Liver (tissue), 7 donors: ENCODE measurements at regions not wholly inside any gene's neighbourhood (a gene's known extent, or its start where the extent isn't known, plus 50 kb on each side); places are given as distances from the start of the nearest gene placed in this dataset.

ENCODE experiments used
- DNase-seq: peaks from one replicate; pipeline ENCODE4 v3.0.0-alpha.2; 2017; ENCODE audit warnings: low spot score
- H3K27ac ChIP-seq, 2 donors: one replicate each; pipeline ENCODE4 v1.7.0; 2013; ENCODE audit warnings: inconsistent platforms in 2 of 2, low read length in 2 of 2, control low read depth in 1 of 2, low read depth in 1 of 2, mild to moderate bottlenecking in 1 of 2
- H3K27me3 ChIP-seq, 4 donors: one replicate each; pipeline versions ENCODE4 v1.6.1 to v1.7.0; 2013; ENCODE audit warnings: low read length in 3 of 4, inconsistent platforms in 1 of 4, mild to moderate bottlenecking in 1 of 4, moderate library complexity in 1 of 4; ENCODE audit not compliant: control insufficient read depth in 4 of 4, insufficient read depth in 4 of 4
- H3K36me3 ChIP-seq, 4 donors: one replicate each; pipeline versions ENCODE4 v1.6.1 to v1.7.0; 2013; ENCODE audit warnings: low read length in 3 of 4, mild to moderate bottlenecking in 3 of 4, low read depth in 1 of 4, moderate library complexity in 1 of 4; ENCODE audit not compliant: control insufficient read depth in 4 of 4, insufficient read depth in 3 of 4
- H3K4me1 ChIP-seq, 4 donors: one replicate each; pipeline versions ENCODE4 v1.6.1 to v1.7.0; 2013; ENCODE audit warnings: low read length in 3 of 4, mild to moderate bottlenecking in 3 of 4, moderate library complexity in 1 of 4; ENCODE audit not compliant: control insufficient read depth in 4 of 4, insufficient read depth in 4 of 4
- H3K4me3 ChIP-seq, 3 donors: one replicate each; pipeline versions ENCODE4 v1.6.1 to v1.7.0; 2013; ENCODE audit warnings: low read length in 3 of 3, control low read depth in 1 of 3, low read depth in 1 of 3, mild to moderate bottlenecking in 1 of 3
- H3K9ac ChIP-seq, 2 donors: one replicate each; pipeline ENCODE4 v1.7.0; 2013; ENCODE audit warnings: low read length in 2 of 2, mild to moderate bottlenecking in 2 of 2, moderate library complexity in 2 of 2, control low read depth in 1 of 2, low read depth in 1 of 2
- H3K9me3 ChIP-seq, 4 donors: one replicate each; pipeline versions ENCODE4 v1.6.1 to v1.7.0; 2013; ENCODE audit warnings: low read length in 3 of 4; ENCODE audit not compliant: control insufficient read depth in 4 of 4
- FOXA1 ChIP-seq: IDR thresholded peaks from 2 replicates; pipeline ENCODE4 v1.6.1; 2016; ENCODE audit warnings: antibody characterized with exemption
- FOXA2 ChIP-seq: IDR thresholded peaks from 2 replicates; pipeline ENCODE4 v1.6.1; 2016; ENCODE audit warnings: antibody characterized with exemption
- NR2F2 ChIP-seq: IDR thresholded peaks from 2 replicates; pipeline ENCODE4 v1.6.1; 2016; ENCODE audit warnings: antibody characterized with exemption
- RAD21 ChIP-seq, 2 donors: IDR thresholded peaks; 2 replicates each; pipeline ENCODE4 v1.6.1; 2016; ENCODE audit warnings: antibody characterized with exemption in 2 of 2, mild to moderate bottlenecking in 2 of 2
- RXRA ChIP-seq, 2 donors: IDR thresholded peaks; 2 replicates each; pipeline ENCODE4 v1.6.1; 2017 to 2018; ENCODE audit warnings: antibody characterized with exemption in 2 of 2, mild to moderate bottlenecking in 1 of 2
- SP1 ChIP-seq: IDR thresholded peaks from 2 replicates; pipeline ENCODE4 v1.6.1; 2018; ENCODE audit warnings: antibody characterized with exemption, mild to moderate bottlenecking
- TAF1 ChIP-seq: conservative IDR thresholded peaks from 2 replicates; pipeline ENCODE4 v1.6.1; 2016; ENCODE audit warnings: antibody characterized with exemption, mild to moderate bottlenecking
- YY1 ChIP-seq: IDR thresholded peaks from 2 replicates; pipeline ENCODE4 v1.6.1; 2016; ENCODE audit warnings: antibody characterized with exemption, mild to moderate bottlenecking
- WGBS: extraction: QIAGEN DNeasy Blood & Tissue Kit; methylation state at CpG from one replicate; pipeline ENCODE4 v1.1.7; 2013; 5-methylcytosine and 5-hydroxymethylcytosine counted together
- TF ChIP-seq, protein P1 (sequence below): IDR thresholded peaks from 2 replicates; pipeline ENCODE4 v1.6.1; 2016; ENCODE audit warnings: antibody characterized with exemption
- TF ChIP-seq, protein P2 (sequence below): IDR thresholded peaks from 2 replicates; pipeline ENCODE4 v1.6.1; 2016; ENCODE audit warnings: antibody characterized with exemption
- TF ChIP-seq, protein P3 (sequence below): IDR thresholded peaks from 2 replicates; pipeline ENCODE4 v1.6.1; 2016; ENCODE audit warnings: antibody characterized with exemption, mild to moderate bottlenecking
- donor health status: healthy.
- donor health status: healthy.
- donor health status: healthy.
- donor health status: healthy.

DNA sequence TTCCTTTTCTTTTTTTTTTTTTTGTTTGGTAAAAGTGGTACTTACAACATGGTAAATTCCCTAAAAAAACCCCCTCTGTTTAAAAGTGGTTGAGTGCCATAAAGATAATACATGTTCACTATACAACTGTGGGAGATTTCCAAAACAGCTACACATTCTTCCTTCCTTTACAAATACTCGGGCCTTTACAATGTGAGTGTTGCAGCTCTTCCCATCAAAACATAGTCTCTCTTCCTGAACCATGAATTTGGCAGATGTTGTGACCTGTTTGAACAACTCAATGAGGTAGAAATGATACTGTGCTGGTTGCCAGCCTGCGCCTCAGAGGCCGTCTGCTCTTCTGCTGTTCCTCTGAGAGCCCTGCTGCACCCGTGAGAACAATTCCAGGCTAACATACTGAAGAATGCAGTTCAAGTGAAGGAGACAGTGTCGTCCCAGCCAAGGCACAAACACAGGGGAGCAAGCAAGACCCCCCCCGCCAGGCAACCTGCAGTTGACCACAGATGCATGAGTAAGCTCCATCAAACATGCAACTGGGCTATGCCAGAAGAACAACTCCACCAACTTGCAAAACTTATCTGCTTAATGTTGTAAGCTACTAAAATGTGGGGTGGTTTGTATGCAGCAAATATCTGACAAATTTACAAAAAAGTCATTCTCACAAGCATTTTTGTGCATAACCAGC lies 645.0 kb downstream of the PCDH7 start:
- WGBS: 61% methylated on average over 6 of the region's 6 CpGs
- DNase-seq: no peak
- no peak for TF ChIP-seq RAD21 (IDR thresholded peaks at IDR 0.05)
- TF ChIP-seq YY1: no peak
- TF ChIP-seq, protein P1, sequence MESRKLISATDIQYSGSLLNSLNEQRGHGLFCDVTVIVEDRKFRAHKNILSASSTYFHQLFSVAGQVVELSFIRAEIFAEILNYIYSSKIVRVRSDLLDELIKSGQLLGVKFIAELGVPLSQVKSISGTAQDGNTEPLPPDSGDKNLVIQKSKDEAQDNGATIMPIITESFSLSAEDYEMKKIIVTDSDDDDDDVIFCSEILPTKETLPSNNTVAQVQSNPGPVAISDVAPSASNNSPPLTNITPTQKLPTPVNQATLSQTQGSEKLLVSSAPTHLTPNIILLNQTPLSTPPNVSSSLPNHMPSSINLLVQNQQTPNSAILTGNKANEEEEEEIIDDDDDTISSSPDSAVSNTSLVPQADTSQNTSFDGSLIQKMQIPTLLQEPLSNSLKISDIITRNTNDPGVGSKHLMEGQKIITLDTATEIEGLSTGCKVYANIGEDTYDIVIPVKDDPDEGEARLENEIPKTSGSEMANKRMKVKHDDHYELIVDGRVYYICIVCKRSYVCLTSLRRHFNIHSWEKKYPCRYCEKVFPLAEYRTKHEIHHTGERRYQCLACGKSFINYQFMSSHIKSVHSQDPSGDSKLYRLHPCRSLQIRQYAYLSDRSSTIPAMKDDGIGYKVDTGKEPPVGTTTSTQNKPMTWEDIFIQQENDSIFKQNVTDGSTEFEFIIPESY: no peak
- TF ChIP-seq FOXA2: no peak
- TF ChIP-seq, protein P2, sequence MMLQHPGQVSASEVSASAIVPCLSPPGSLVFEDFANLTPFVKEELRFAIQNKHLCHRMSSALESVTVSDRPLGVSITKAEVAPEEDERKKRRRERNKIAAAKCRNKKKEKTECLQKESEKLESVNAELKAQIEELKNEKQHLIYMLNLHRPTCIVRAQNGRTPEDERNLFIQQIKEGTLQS: no peak
- TF ChIP-seq RXRA (IDR thresholded peaks at IDR 0.05): no peak
- no peak for TF ChIP-seq TAF1
- no peak for TF ChIP-seq FOXA1
- TF ChIP-seq, protein P3, sequence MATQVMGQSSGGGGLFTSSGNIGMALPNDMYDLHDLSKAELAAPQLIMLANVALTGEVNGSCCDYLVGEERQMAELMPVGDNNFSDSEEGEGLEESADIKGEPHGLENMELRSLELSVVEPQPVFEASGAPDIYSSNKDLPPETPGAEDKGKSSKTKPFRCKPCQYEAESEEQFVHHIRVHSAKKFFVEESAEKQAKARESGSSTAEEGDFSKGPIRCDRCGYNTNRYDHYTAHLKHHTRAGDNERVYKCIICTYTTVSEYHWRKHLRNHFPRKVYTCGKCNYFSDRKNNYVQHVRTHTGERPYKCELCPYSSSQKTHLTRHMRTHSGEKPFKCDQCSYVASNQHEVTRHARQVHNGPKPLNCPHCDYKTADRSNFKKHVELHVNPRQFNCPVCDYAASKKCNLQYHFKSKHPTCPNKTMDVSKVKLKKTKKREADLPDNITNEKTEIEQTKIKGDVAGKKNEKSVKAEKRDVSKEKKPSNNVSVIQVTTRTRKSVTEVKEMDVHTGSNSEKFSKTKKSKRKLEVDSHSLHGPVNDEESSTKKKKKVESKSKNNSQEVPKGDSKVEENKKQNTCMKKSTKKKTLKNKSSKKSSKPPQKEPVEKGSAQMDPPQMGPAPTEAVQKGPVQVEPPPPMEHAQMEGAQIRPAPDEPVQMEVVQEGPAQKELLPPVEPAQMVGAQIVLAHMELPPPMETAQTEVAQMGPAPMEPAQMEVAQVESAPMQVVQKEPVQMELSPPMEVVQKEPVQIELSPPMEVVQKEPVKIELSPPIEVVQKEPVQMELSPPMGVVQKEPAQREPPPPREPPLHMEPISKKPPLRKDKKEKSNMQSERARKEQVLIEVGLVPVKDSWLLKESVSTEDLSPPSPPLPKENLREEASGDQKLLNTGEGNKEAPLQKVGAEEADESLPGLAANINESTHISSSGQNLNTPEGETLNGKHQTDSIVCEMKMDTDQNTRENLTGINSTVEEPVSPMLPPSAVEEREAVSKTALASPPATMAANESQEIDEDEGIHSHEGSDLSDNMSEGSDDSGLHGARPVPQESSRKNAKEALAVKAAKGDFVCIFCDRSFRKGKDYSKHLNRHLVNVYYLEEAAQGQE: no peak
- TF ChIP-seq NR2F2: no peak
- no peak for TF ChIP-seq SP1
- Histone ChIP-seq H3K27ac (no peak overlapping the region), H3K27me3 (peaks cover 0 to 6% (median 2%) of the 10 kb centered on the region in 4 donors), H3K4me1 (no peaks in the 10 kb centered on the region), H3K4me3 (no peak overlapping the region), H3K36me3 (no peaks in the 10 kb centered on the region), H3K9me3 (no peaks in the 10 kb centered on the region), H3K9ac (no peak overlapping the region)

DNA sequence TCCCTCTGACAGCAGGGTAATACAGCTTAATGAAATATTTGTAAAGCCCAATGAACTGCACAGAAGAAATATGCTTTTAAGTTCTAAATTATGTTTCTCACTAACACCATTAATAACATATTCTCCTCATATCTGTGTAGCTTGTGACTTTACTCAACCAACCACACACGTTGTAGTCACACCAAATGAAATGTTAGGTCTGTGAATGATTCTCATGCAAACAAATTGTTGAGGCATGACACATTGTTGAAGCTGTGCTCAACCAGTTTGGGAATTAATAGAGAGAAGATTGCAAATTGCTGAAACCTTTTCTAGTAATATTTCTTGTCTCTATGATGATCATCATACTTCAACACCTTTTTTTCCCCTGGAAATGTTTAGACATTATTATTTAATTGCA lies 645.9 kb downstream of the PCDH7 start:
- no peak for DNase-seq
- Histone ChIP-seq H3K27me3 (peaks cover 0 to 6% (median 2%) of the 10 kb centered on the region in 4 donors), H3K4me1 (no peaks in the 10 kb centered on the region), H3K36me3 (no peaks in the 10 kb centered on the region), H3K27ac (no peak overlapping the region), H3K9ac (no peak overlapping the region), H3K9me3 (no peaks in the 10 kb centered on the region), H3K4me3 (no peak overlapping the region)
- WGBS: 41% methylated on average over 1 of the region's 1 CpG
- TF ChIP-seq, protein P3: no peak
- TF ChIP-seq SP1: no peak
